Liver (tissue), 8 donors: ENCODE measurements at regions not wholly inside any gene's neighbourhood (a gene's known extent, or its start where the extent isn't known, plus 50 kb on each side); places are given as distances from the start of the nearest gene placed in this dataset.

Experiments used
- DNase-seq: peaks from one replicate; pipeline ENCODE4 v3.0.0-alpha.2; 2017; ENCODE audit warnings: low spot score
- H3K27ac ChIP-seq, 2 donors: one replicate each; pipeline ENCODE4 v1.7.0; 2013; ENCODE audit warnings: inconsistent platforms in 2 of 2, low read length in 2 of 2, control low read depth in 1 of 2, low read depth in 1 of 2, mild to moderate bottlenecking in 1 of 2
- H3K27me3 ChIP-seq, 4 donors: one replicate each; pipeline versions ENCODE4 v1.6.1 to v1.7.0; 2013; ENCODE audit warnings: low read length in 3 of 4, inconsistent platforms in 1 of 4, mild to moderate bottlenecking in 1 of 4, moderate library complexity in 1 of 4; ENCODE audit not compliant: control insufficient read depth in 4 of 4, insufficient read depth in 4 of 4
- H3K36me3 ChIP-seq, 4 donors: one replicate each; pipeline versions ENCODE4 v1.6.1 to v1.7.0; 2013; ENCODE audit warnings: low read length in 3 of 4, mild to moderate bottlenecking in 3 of 4, low read depth in 1 of 4, moderate library complexity in 1 of 4; ENCODE audit not compliant: control insufficient read depth in 4 of 4, insufficient read depth in 3 of 4
- H3K4me1 ChIP-seq, 4 donors: one replicate each; pipeline versions ENCODE4 v1.6.1 to v1.7.0; 2013; ENCODE audit warnings: low read length in 3 of 4, mild to moderate bottlenecking in 3 of 4, moderate library complexity in 1 of 4; ENCODE audit not compliant: control insufficient read depth in 4 of 4, insufficient read depth in 4 of 4
- H3K4me3 ChIP-seq, 3 donors: one replicate each; pipeline versions ENCODE4 v1.6.1 to v1.7.0; 2013; ENCODE audit warnings: low read length in 3 of 3, control low read depth in 1 of 3, low read depth in 1 of 3, mild to moderate bottlenecking in 1 of 3
- H3K9ac ChIP-seq, 2 donors: one replicate each; pipeline ENCODE4 v1.7.0; 2013; ENCODE audit warnings: low read length in 2 of 2, mild to moderate bottlenecking in 2 of 2, moderate library complexity in 2 of 2, control low read depth in 1 of 2, low read depth in 1 of 2
- H3K9me3 ChIP-seq, 4 donors: one replicate each; pipeline versions ENCODE4 v1.6.1 to v1.7.0; 2013; ENCODE audit warnings: low read length in 3 of 4; ENCODE audit not compliant: control insufficient read depth in 4 of 4
- ATF3 ChIP-seq: IDR thresholded peaks from 2 replicates; pipeline ENCODE4 v1.6.1; 2016; ENCODE audit warnings: antibody characterized with exemption
- EGR1 ChIP-seq, 2 donors: IDR thresholded peaks; 2 replicates each; pipeline ENCODE4 v1.6.1; 2016 to 2018; ENCODE audit warnings: antibody characterized with exemption in 2 of 2, low read depth in 2 of 2
- FOXA1 ChIP-seq: IDR thresholded peaks from 2 replicates; pipeline ENCODE4 v1.6.1; 2016; ENCODE audit warnings: antibody characterized with exemption
- FOXA2 ChIP-seq: IDR thresholded peaks from 2 replicates; pipeline ENCODE4 v1.6.1; 2016; ENCODE audit warnings: antibody characterized with exemption
- GABPA ChIP-seq, 2 donors: IDR thresholded peaks in 1 of 2; conservative IDR thresholded peaks in 1 of 2; 2 replicates each; pipeline ENCODE4 v1.6.1; 2016; ENCODE audit warnings: antibody characterized with exemption in 2 of 2, mild to moderate bottlenecking in 1 of 2, moderate library complexity in 1 of 2
- HNF4A ChIP-seq, 2 donors: conservative IDR thresholded peaks; 2 replicates each; pipeline ENCODE4 v1.6.1; 2016; ENCODE audit warnings: antibody characterized with exemption in 2 of 2, mild to moderate bottlenecking in 2 of 2
- HNF4G ChIP-seq: IDR thresholded peaks from 2 replicates; pipeline ENCODE4 v1.6.1; 2016; ENCODE audit warnings: antibody characterized with exemption
- JUND ChIP-seq, 2 donors: IDR thresholded peaks; 2 replicates each; pipeline ENCODE4 v1.6.1; 2016; ENCODE audit warnings: antibody characterized with exemption in 2 of 2
- NR2F2 ChIP-seq: IDR thresholded peaks from 2 replicates; pipeline ENCODE4 v1.6.1; 2016; ENCODE audit warnings: antibody characterized with exemption
- RAD21 ChIP-seq, 2 donors: IDR thresholded peaks; 2 replicates each; pipeline ENCODE4 v1.6.1; 2016; ENCODE audit warnings: antibody characterized with exemption in 2 of 2, mild to moderate bottlenecking in 2 of 2
- REST ChIP-seq: IDR thresholded peaks from 2 replicates; pipeline ENCODE4 v1.6.1; 2016; ENCODE audit warnings: antibody characterized with exemption, mild to moderate bottlenecking
- RXRA ChIP-seq, 2 donors: IDR thresholded peaks; 2 replicates each; pipeline ENCODE4 v1.6.1; 2017 to 2018; ENCODE audit warnings: antibody characterized with exemption in 2 of 2, mild to moderate bottlenecking in 1 of 2
- SP1 ChIP-seq: IDR thresholded peaks from 2 replicates; pipeline ENCODE4 v1.6.1; 2018; ENCODE audit warnings: antibody characterized with exemption, mild to moderate bottlenecking
- TAF1 ChIP-seq: conservative IDR thresholded peaks from 2 replicates; pipeline ENCODE4 v1.6.1; 2016; ENCODE audit warnings: antibody characterized with exemption, mild to moderate bottlenecking
- YY1 ChIP-seq: IDR thresholded peaks from 2 replicates; pipeline ENCODE4 v1.6.1; 2016; ENCODE audit warnings: antibody characterized with exemption, mild to moderate bottlenecking
- WGBS: extraction: QIAGEN DNeasy Blood & Tissue Kit; methylation state at CpG from one replicate; pipeline ENCODE4 v1.1.7; 2013; 5-methylcytosine and 5-hydroxymethylcytosine counted together
- TF ChIP-seq, protein P1 (sequence below): fragments of 150-350 bp; IDR thresholded peaks from 2 replicates; pipeline ENCODE4 v1.5.1; 2017; ENCODE audit warnings: improper control_type of control experiment, low read depth, low read length; ENCODE audit not compliant: missing input control
- TF ChIP-seq, protein P2 (sequence below): IDR thresholded peaks from 2 replicates; pipeline ENCODE4 v1.6.1; 2016; ENCODE audit warnings: antibody characterized with exemption
- TF ChIP-seq, protein P3 (sequence below): IDR thresholded peaks from 2 replicates; pipeline ENCODE4 v1.6.1; 2016; ENCODE audit warnings: antibody characterized with exemption
- donor health status: healthy.
- donor health status: healthy.
- donor health status: healthy.
- donor health status: healthy.
- donor health status: healthy.

DNA sequence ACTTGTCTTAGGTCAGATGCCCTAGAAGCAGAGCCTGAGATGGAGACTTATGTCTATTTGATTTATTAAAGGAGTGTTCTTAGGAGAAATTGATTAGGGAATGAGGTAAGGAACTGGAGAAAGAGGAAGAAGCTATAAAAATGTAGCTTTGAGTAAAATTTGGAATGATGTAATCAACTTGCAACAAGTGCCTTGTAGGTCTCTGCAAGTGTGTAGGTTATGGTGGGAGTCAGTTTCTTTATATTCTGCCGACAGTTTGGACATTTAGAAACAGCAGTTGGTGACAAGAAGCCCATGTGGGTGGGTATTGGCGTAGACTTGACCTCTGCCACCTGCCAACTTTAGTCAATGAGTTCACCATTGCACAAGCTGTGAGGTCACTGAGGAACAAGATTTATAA lies 986.5 kb downstream of the CDH18 start:
- no peaks in the 10 kb centered on the region for H3K27me3 ChIP-seq
- H3K9ac ChIP-seq: no peak overlapping the region
- TF ChIP-seq RXRA (IDR thresholded peaks at IDR 0.05): no peak
- no peak for TF ChIP-seq ATF3
- TF ChIP-seq FOXA1: no peak
- no peak for TF ChIP-seq YY1
- TF ChIP-seq, protein P1, sequence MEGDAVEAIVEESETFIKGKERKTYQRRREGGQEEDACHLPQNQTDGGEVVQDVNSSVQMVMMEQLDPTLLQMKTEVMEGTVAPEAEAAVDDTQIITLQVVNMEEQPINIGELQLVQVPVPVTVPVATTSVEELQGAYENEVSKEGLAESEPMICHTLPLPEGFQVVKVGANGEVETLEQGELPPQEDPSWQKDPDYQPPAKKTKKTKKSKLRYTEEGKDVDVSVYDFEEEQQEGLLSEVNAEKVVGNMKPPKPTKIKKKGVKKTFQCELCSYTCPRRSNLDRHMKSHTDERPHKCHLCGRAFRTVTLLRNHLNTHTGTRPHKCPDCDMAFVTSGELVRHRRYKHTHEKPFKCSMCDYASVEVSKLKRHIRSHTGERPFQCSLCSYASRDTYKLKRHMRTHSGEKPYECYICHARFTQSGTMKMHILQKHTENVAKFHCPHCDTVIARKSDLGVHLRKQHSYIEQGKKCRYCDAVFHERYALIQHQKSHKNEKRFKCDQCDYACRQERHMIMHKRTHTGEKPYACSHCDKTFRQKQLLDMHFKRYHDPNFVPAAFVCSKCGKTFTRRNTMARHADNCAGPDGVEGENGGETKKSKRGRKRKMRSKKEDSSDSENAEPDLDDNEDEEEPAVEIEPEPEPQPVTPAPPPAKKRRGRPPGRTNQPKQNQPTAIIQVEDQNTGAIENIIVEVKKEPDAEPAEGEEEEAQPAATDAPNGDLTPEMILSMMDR: no peak
- TF ChIP-seq HNF4A (conservative IDR thresholded peaks at IDR 0.05): no peak
- no peak for TF ChIP-seq REST
- no peak for TF ChIP-seq NR2F2
- no peak for TF ChIP-seq GABPA (IDR thresholded peaks at IDR 0.05 in 1 of 2, conservative IDR thresholded peaks at IDR 0.05 in 1 of 2)
- no peak for TF ChIP-seq TAF1
- TF ChIP-seq RAD21 (IDR thresholded peaks at IDR 0.05): no peak
- TF ChIP-seq JUND (IDR thresholded peaks at IDR 0.05): no peak
- no peak for TF ChIP-seq FOXA2
- no peak for TF ChIP-seq SP1
- TF ChIP-seq, protein P2, sequence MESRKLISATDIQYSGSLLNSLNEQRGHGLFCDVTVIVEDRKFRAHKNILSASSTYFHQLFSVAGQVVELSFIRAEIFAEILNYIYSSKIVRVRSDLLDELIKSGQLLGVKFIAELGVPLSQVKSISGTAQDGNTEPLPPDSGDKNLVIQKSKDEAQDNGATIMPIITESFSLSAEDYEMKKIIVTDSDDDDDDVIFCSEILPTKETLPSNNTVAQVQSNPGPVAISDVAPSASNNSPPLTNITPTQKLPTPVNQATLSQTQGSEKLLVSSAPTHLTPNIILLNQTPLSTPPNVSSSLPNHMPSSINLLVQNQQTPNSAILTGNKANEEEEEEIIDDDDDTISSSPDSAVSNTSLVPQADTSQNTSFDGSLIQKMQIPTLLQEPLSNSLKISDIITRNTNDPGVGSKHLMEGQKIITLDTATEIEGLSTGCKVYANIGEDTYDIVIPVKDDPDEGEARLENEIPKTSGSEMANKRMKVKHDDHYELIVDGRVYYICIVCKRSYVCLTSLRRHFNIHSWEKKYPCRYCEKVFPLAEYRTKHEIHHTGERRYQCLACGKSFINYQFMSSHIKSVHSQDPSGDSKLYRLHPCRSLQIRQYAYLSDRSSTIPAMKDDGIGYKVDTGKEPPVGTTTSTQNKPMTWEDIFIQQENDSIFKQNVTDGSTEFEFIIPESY: no peak
- TF ChIP-seq HNF4G: no peak
- no peak for TF ChIP-seq EGR1 (IDR thresholded peaks at IDR 0.05; ENCODE audit: low read depth in 2 of 2)
- TF ChIP-seq, protein P3, sequence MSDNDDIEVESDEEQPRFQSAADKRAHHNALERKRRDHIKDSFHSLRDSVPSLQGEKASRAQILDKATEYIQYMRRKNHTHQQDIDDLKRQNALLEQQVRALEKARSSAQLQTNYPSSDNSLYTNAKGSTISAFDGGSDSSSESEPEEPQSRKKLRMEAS: no peak
- no peak overlapping the region for H3K4me3 ChIP-seq
- DNase-seq: no peak
- WGBS: 48% methylated on average over 2 of the region's 2 CpGs
- no peaks in the 10 kb centered on the region for H3K36me3 ChIP-seq
- H3K9me3 ChIP-seq: no peaks in the 10 kb centered on the region
- H3K27ac ChIP-seq: no peak overlapping the region
- H3K4me1 ChIP-seq: no peaks in the 10 kb centered on the region

- Histone ChIP-seq H3K27me3 (no peaks in the 10 kb centered on the region), H3K27ac (no peak overlapping the region), H3K9me3 (no peaks in the 10 kb centered on the region), H3K4me1 (no peaks in the 10 kb centered on the region), H3K4me3 (no peak overlapping the region), H3K36me3 (no peaks in the 10 kb centered on the region), H3K9ac (no peak overlapping the region)
- 18% methylated on average over 1 of the region's 1 CpG for WGBS
- DNase-seq: no peak
- TF ChIP-seq FOXA2 (no peak), JUND (IDR thresholded peaks at IDR 0.05) (no peak), HNF4G (no peak)
These were observed 985.9 kb downstream of the CDH18 start for GRCh38 chr5:19002111-19002510.
